ENCODE measurements at regions not wholly inside any gene's neighbourhood (a gene's known extent, or its start where the extent isn't known, plus 50 kb on each side); places are given as distances from the start of the nearest gene placed in this dataset.

DNA sequence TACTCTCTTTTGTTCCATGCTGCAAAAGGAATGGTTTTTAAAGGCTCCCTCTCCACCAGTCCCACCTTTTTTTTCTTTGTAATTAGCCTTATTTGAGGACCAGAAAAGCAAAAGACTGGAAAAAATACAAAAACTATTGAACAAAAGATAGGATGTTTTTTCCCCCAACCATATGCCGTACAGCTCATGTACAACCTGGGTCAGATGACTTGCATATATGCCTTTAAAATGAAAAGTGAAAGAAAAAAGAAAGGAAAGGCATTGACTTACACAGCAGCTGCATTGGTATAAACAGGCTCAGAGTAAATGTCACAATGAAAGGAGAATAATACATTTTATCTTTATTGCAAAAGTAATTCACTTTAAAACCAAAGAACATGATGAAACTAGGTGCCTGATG, 69.5 kb upstream of the CMC1 start:
- Histone ChIP-seq H2AFZ (ENCODE audit: low read length) (no peak overlapping the region), H3K4me1 (ENCODE audit: insufficient read depth, low read length) (no peaks in the 10 kb centered on the region), H3K27me3 (ENCODE audit: control insufficient read depth in 1 of 2, insufficient read depth in 2 of 2, low read length in 2 of 2) (no peaks in the 10 kb centered on the region; a peak in 1 of 5 replicates), H3K79me2 (ENCODE audit: insufficient read depth, low read length) (no peaks in the 10 kb centered on the region), H3K4me2 (ENCODE audit: low read depth, low read length) (no peak overlapping the region), H4K20me1 (ENCODE audit: insufficient read depth, low read length) (no peaks in the 10 kb centered on the region), H3K27ac (ENCODE audit: extremely low read length, insufficient read depth, low read length) (no peak overlapping the region), H3K4me3 (replicated peaks in 1 of 3; ENCODE audit: insufficient read depth in 1 of 3, low read depth in 2 of 3, low read length in 3 of 3) (no peak overlapping the region), H3K9ac (ENCODE audit: insufficient read depth, low read depth, low read length) (no peak overlapping the region), H3K36me3 (replicated peaks in 1 of 2; ENCODE audit: control insufficient read depth in 1 of 2, insufficient read depth in 2 of 2, low read length in 2 of 2) (no peaks in the 10 kb centered on the region), H3K9me3 (ENCODE audit: low read length) (no peaks in the 10 kb centered on the region)
- DNase-seq (ENCODE audit: low spot score) (no peak), ATAC-seq (no peak), FAIRE-seq (no peak)
- POLR2A ChIA-PET: no interaction called here
- CTCF ChIA-PET (ENCODE audit: low intra/inter-chr PET ratio, low total read pairs): no interaction called here
- WGBS (ENCODE audit: low lambda C conversion rate): 29% methylated on average over 1 of the region's 1 CpG
- no peak for TF ChIP-seq SRF (IDR thresholded peaks at IDR 0.05; ENCODE audit: low read depth, low read length)
- TF ChIP-seq, protein P1, sequence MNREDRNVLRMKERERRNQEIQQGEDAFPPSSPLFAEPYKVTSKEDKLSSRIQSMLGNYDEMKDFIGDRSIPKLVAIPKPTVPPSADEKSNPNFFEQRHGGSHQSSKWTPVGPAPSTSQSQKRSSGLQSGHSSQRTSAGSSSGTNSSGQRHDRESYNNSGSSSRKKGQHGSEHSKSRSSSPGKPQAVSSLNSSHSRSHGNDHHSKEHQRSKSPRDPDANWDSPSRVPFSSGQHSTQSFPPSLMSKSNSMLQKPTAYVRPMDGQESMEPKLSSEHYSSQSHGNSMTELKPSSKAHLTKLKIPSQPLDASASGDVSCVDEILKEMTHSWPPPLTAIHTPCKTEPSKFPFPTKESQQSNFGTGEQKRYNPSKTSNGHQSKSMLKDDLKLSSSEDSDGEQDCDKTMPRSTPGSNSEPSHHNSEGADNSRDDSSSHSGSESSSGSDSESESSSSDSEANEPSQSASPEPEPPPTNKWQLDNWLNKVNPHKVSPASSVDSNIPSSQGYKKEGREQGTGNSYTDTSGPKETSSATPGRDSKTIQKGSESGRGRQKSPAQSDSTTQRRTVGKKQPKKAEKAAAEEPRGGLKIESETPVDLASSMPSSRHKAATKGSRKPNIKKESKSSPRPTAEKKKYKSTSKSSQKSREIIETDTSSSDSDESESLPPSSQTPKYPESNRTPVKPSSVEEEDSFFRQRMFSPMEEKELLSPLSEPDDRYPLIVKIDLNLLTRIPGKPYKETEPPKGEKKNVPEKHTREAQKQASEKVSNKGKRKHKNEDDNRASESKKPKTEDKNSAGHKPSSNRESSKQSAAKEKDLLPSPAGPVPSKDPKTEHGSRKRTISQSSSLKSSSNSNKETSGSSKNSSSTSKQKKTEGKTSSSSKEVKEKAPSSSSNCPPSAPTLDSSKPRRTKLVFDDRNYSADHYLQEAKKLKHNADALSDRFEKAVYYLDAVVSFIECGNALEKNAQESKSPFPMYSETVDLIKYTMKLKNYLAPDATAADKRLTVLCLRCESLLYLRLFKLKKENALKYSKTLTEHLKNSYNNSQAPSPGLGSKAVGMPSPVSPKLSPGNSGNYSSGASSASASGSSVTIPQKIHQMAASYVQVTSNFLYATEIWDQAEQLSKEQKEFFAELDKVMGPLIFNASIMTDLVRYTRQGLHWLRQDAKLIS (CRISPR knock-in tag; IDR thresholded peaks at IDR 0.05): no peak
- TF ChIP-seq, protein P2, sequence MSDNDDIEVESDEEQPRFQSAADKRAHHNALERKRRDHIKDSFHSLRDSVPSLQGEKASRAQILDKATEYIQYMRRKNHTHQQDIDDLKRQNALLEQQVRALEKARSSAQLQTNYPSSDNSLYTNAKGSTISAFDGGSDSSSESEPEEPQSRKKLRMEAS (IDR thresholded peaks at IDR 0.05): no peak
- TF ChIP-seq, protein P3, sequence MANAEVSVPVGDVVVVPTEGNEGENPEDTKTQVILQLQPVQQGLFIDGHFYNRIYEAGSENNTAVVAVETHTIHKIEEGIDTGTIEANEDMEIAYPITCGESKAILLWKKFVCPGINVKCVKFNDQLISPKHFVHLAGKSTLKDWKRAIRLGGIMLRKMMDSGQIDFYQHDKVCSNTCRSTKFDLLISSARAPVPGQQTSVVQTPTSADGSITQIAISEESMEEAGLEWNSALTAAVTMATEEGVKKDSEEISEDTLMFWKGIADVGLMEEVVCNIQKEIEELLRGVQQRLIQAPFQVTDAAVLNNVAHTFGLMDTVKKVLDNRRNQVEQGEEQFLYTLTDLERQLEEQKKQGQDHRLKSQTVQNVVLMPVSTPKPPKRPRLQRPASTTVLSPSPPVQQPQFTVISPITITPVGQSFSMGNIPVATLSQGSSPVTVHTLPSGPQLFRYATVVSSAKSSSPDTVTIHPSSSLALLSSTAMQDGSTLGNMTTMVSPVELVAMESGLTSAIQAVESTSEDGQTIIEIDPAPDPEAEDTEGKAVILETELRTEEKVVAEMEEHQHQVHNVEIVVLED (CRISPR knock-in tag; IDR thresholded peaks at IDR 0.05; ENCODE audit: borderline replicate concordance): no peak
- TF ChIP-seq MAFG (CRISPR knock-in tag; IDR thresholded peaks at IDR 0.05): no peak
- TF ChIP-seq ZNF772 (CRISPR knock-in tag; IDR thresholded peaks at IDR 0.05): no peak
- no peak for TF ChIP-seq SKI (IDR thresholded peaks at IDR 0.05; ENCODE audit: partially characterized antibody)
- TF ChIP-seq, protein P4, sequence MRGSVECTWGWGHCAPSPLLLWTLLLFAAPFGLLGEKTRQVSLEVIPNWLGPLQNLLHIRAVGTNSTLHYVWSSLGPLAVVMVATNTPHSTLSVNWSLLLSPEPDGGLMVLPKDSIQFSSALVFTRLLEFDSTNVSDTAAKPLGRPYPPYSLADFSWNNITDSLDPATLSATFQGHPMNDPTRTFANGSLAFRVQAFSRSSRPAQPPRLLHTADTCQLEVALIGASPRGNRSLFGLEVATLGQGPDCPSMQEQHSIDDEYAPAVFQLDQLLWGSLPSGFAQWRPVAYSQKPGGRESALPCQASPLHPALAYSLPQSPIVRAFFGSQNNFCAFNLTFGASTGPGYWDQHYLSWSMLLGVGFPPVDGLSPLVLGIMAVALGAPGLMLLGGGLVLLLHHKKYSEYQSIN (CRISPR knock-in tag; IDR thresholded peaks at IDR 0.05; ENCODE audit: borderline replicate concordance): no peak
- TF ChIP-seq ELF1 (CRISPR knock-in tag; IDR thresholded peaks at IDR 0.05): no peak
- no peak for TF ChIP-seq KDM5B (CRISPR knock-in tag; IDR thresholded peaks at IDR 0.05; ENCODE audit: borderline replicate concordance)
- TF ChIP-seq, protein P5, sequence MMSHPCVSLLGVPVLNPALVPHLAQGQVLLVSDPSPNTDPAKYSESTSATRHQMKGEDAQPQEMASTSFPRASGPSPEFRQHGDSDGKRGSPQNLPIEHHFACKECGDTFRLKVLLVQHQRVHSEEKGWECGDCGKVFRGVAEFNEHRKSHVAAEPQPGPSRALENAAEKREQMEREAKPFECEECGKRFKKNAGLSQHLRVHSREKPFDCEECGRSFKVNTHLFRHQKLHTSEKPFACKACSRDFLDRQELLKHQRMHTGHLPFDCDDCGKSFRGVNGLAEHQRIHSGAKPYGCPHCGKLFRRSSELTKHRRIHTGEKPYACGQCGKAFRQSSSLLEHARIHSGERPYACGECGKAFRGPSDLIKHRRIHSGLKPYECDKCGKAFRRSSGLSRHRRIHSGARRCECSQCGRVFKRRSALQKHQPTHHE (CRISPR knock-in tag; IDR thresholded peaks at IDR 0.05; ENCODE audit: borderline replicate concordance): no peak
- no peak for TF ChIP-seq TARDBP (CRISPR knock-in tag; IDR thresholded peaks at IDR 0.05)
- no peak for TF ChIP-seq ZNF382 (CRISPR knock-in tag; IDR thresholded peaks at IDR 0.05; ENCODE audit: borderline replicate concordance)
- BruUV-seq (replicated peaks): no TSS peak
- in situ Hi-C loops (cut with HindIII; ENCODE audit: extremely low pct_ligation_motif_present, low pct_unique_long_range_greater_than_20kb): no loop called here
- intact Hi-C loops (cut with micrococcal nuclease; ENCODE audit: unreplicated experiment): loop anchor here (5.0 kb wide), 1 partner anchor 35 kb away; no protein-coding TSS in a partner anchor

Data from HepG2 (cell line).